ENCODE measurements at regions not wholly inside any gene's neighbourhood (a gene's known extent, or its start where the extent isn't known, plus 50 kb on each side); places are given as distances from the start of the nearest gene placed in this dataset.

GRCh38 chr14:85959063-85959462 is 429.1 kb downstream of the FLRT2 start:
- no peak for DNase-seq (ENCODE audit: low spot score)
- Histone ChIP-seq H2AFZ (no peak overlapping the region), H3K79me2 (no peaks in the 10 kb centered on the region), H3K4me2 (no peak overlapping the region), H4K20me1 (ENCODE audit: insufficient read depth, poor library complexity, severe bottlenecking) (no peaks in the 10 kb centered on the region), H3K27ac (no peak overlapping the region), H3K4me3 (no peak overlapping the region), H3K27me3 (no peaks in the 10 kb centered on the region), H3K9me2 (replicated peaks; ENCODE audit: insufficient read depth) (no peaks in the 10 kb centered on the region), H3K4me1 (ENCODE audit: insufficient read depth) (no peaks in the 10 kb centered on the region), H3K9me3 (ENCODE audit: low read depth) (no peaks in the 10 kb centered on the region), H3K36me3 (replicated peaks; ENCODE audit: insufficient read depth, low read depth) (no peaks in the 10 kb centered on the region)
- TF ChIP-seq CTCF (IDR thresholded peaks at IDR 0.05; ENCODE audit: poor library complexity): no peak
- no peak for TF ChIP-seq EZH2 (IDR thresholded peaks at IDR 0.05; ENCODE audit: borderline replicate concordance)
- TF ChIP-seq EZH2phosphoT487 (IDR thresholded peaks at IDR 0.05; ENCODE audit: low read depth, severe bottlenecking, unreplicated experiment): no peak
- WGBS (ENCODE audit: low lambda C conversion rate, missing lambda C conversion rate): 97% methylated on average over 3 of the region's 3 CpGs

- Histone ChIP-seq H3K9me2 (replicated peaks; ENCODE audit: insufficient read depth) (no peaks in the 10 kb centered on the region), H4K20me1 (ENCODE audit: insufficient read depth, poor library complexity, severe bottlenecking) (no peaks in the 10 kb centered on the region), H3K36me3 (replicated peaks; ENCODE audit: insufficient read depth, low read depth) (no peaks in the 10 kb centered on the region), H2AFZ (no peak overlapping the region), H3K9me3 (ENCODE audit: low read depth) (no peaks in the 10 kb centered on the region), H3K4me2 (no peak overlapping the region), H3K4me3 (no peak overlapping the region), H3K79me2 (no peaks in the 10 kb centered on the region), H3K27me3 (no peaks in the 10 kb centered on the region), H3K27ac (no peak overlapping the region), H3K4me1 (ENCODE audit: insufficient read depth) (no peaks in the 10 kb centered on the region)
- no peak for DNase-seq (ENCODE audit: low spot score)
- TF ChIP-seq EZH2 (IDR thresholded peaks at IDR 0.05; ENCODE audit: borderline replicate concordance) (no peak), CTCF (IDR thresholded peaks at IDR 0.05; ENCODE audit: poor library complexity) (no peak), EZH2phosphoT487 (IDR thresholded peaks at IDR 0.05; ENCODE audit: low read depth, severe bottlenecking, unreplicated experiment) (no peak)
- whole genome bisulfite sequencing (ENCODE audit: low lambda C conversion rate, missing lambda C conversion rate): 52% methylated on average over 1 of the region's 1 CpG
Observed at GRCh38 chr14:85958069-85958468, 428.1 kb downstream of the FLRT2 start.

GRCh38 chr14:85953265-85953664 is 423.3 kb downstream of the FLRT2 start:
- WGBS (ENCODE audit: low lambda C conversion rate, missing lambda C conversion rate): 55% methylated on average over 3 of the region's 3 CpGs
- no peak overlapping the region for H3K27ac ChIP-seq
- H2AFZ ChIP-seq: no peak overlapping the region
- no peak for TF ChIP-seq EZH2 (IDR thresholded peaks at IDR 0.05; ENCODE audit: borderline replicate concordance)
- TF ChIP-seq CTCF (IDR thresholded peaks at IDR 0.05; ENCODE audit: poor library complexity): no peak
- TF ChIP-seq EZH2phosphoT487 (IDR thresholded peaks at IDR 0.05; ENCODE audit: low read depth, severe bottlenecking, unreplicated experiment): no peak
- no peak for DNase-seq (ENCODE audit: low spot score)
- no peak overlapping the region for H3K4me3 ChIP-seq
- no peaks in the 10 kb centered on the region for H3K4me1 ChIP-seq (ENCODE audit: insufficient read depth)
- no peaks in the 10 kb centered on the region for H4K20me1 ChIP-seq (ENCODE audit: insufficient read depth, poor library complexity, severe bottlenecking)
- no peaks in the 10 kb centered on the region for H3K27me3 ChIP-seq
- H3K79me2 ChIP-seq: no peaks in the 10 kb centered on the region
- no peaks in the 10 kb centered on the region for H3K9me2 ChIP-seq (replicated peaks; ENCODE audit: insufficient read depth)
- no peaks in the 10 kb centered on the region for H3K9me3 ChIP-seq (ENCODE audit: low read depth)
- no peak overlapping the region for H3K4me2 ChIP-seq
- no peaks in the 10 kb centered on the region for H3K36me3 ChIP-seq (replicated peaks; ENCODE audit: insufficient read depth, low read depth)

- no peaks in the 10 kb centered on the region for H3K27me3 ChIP-seq
- H3K79me2 ChIP-seq: no peaks in the 10 kb centered on the region
- no peaks in the 10 kb centered on the region for H4K20me1 ChIP-seq (ENCODE audit: insufficient read depth, poor library complexity, severe bottlenecking)
- TF ChIP-seq CTCF (IDR thresholded peaks at IDR 0.05; ENCODE audit: poor library complexity) (no peak), EZH2 (IDR thresholded peaks at IDR 0.05; ENCODE audit: borderline replicate concordance) (no peak), EZH2phosphoT487 (IDR thresholded peaks at IDR 0.05; ENCODE audit: low read depth, severe bottlenecking, unreplicated experiment) (no peak)
- H3K4me1 ChIP-seq (ENCODE audit: insufficient read depth): no peaks in the 10 kb centered on the region
- DNase-seq (ENCODE audit: low spot score): no peak
- no peaks in the 10 kb centered on the region for H3K36me3 ChIP-seq (replicated peaks; ENCODE audit: insufficient read depth, low read depth)
- no peaks in the 10 kb centered on the region for H3K9me2 ChIP-seq (replicated peaks; ENCODE audit: insufficient read depth)
- H3K27ac ChIP-seq: no peak overlapping the region
- 83% methylated on average over 4 of the region's 4 CpGs for WGBS (ENCODE audit: low lambda C conversion rate, missing lambda C conversion rate)
- H3K4me3 ChIP-seq: no peak overlapping the region
- H2AFZ ChIP-seq: no peak overlapping the region
- H3K9me3 ChIP-seq (ENCODE audit: low read depth): no peaks in the 10 kb centered on the region
- H3K4me2 ChIP-seq: no peak overlapping the region
Observed at GRCh38 chr14:85948153-85948552, 418.2 kb downstream of the FLRT2 start.

Measured in hepatocyte (in vitro differentiated cells).